ENCODE measurements at regions not wholly inside any gene's neighbourhood (a gene's known extent, or its start where the extent isn't known, plus 50 kb on each side); places are given as distances from the start of the nearest gene placed in this dataset.

DNA sequence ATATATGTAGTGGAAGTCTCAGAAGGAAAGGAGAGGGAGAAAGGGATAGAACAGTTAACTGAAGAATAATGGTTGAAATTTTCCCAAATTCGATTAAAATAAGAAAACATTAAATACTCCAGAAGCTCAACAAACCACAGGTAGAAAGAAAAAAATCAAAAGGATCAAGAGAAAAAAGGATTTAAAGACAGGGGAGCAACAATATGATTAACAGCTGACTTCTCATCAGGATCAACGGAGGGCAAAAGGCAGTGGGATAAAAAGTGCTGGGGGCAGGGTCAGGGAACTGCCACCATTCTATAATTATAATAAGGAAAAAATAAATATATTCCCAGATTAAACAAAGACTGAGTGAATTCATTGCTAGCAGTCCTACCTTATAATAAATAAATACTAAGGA, 55.3 kb downstream of the CDKN2C start:
- DNase-seq (ENCODE audit: extremely low spot score): no peak
- intact Hi-C loops (cut with DNase I): no loop called here
- WGBS: 68% methylated on average over 2 of the region's 2 CpGs
- Histone ChIP-seq H3K36me3 (no peaks in the 10 kb centered on the region), H3K9me3 (no peaks in the 10 kb centered on the region), H3K4me1 (no peaks in the 10 kb centered on the region), H3K27me3 (no peaks in the 10 kb centered on the region), H3K27ac (replicated peaks in 1 of 4) (no peak overlapping the region), H3K4me3 (no peak overlapping the region)
- no peak for TF ChIP-seq CTCF (IDR thresholded peaks at IDR 0.05)
- TF ChIP-seq POLR2A (IDR thresholded peaks at IDR 0.05; ENCODE audit: low read depth): no peak
- no peak for TF ChIP-seq EP300 (IDR thresholded peaks at IDR 0.05)
- no peak for TF ChIP-seq POLR2AphosphoS5 (IDR thresholded peaks at IDR 0.05)

- Histone ChIP-seq H3K4me3 (no peak overlapping the region), H3K27ac (replicated peaks in 1 of 4) (no peak overlapping the region), H3K4me1 (no peaks in the 10 kb centered on the region), H3K27me3 (no peaks in the 10 kb centered on the region), H3K9me3 (peaks cover 0 to under 1% (median 0%) of the 10 kb centered on the region in 4 donors), H3K36me3 (no peaks in the 10 kb centered on the region)
- TF ChIP-seq POLR2A (IDR thresholded peaks at IDR 0.05; ENCODE audit: low read depth) (no peak), POLR2AphosphoS5 (IDR thresholded peaks at IDR 0.05) (no peak), CTCF (IDR thresholded peaks at IDR 0.05) (no peak), EP300 (IDR thresholded peaks at IDR 0.05) (no peak)
- intact Hi-C loops (cut with DNase I): no loop called here
- 93% methylated on average over 8 of the region's 8 CpGs for WGBS
- DNase-seq (ENCODE audit: extremely low spot score): no peak
Observed at GRCh38 chr1:51032936-51033335, 62.9 kb downstream of the CDKN2C start.

- H3K36me3 ChIP-seq: no peaks in the 10 kb centered on the region
- no peaks in the 10 kb centered on the region for H3K4me1 ChIP-seq
- WGBS: 71% methylated on average over 3 of the region's 3 CpGs
- DNase-seq (ENCODE audit: extremely low spot score): no peak
- no peaks in the 10 kb centered on the region for H3K27me3 ChIP-seq
- H3K9me3 ChIP-seq: peaks cover 0 to 8% (median 0%) of the 10 kb centered on the region in 4 donors
- TF ChIP-seq POLR2AphosphoS5 (IDR thresholded peaks at IDR 0.05) (no peak), POLR2A (IDR thresholded peaks at IDR 0.05; ENCODE audit: low read depth) (no peak), EP300 (IDR thresholded peaks at IDR 0.05) (no peak), CTCF (IDR thresholded peaks at IDR 0.05) (no peak)
- no peak overlapping the region for H3K27ac ChIP-seq (replicated peaks in 1 of 4)
- intact Hi-C loops (cut with DNase I): loop anchor here (5.0 kb wide), 1 partner anchor 272 kb away; no protein-coding TSS in a partner anchor
- no peak overlapping the region for H3K4me3 ChIP-seq
Observed at GRCh38 chr1:51044199-51044598, 57.8 kb upstream of the C1orf185 start.

- Histone ChIP-seq H3K36me3 (no peaks in the 10 kb centered on the region), H3K4me1 (no peaks in the 10 kb centered on the region), H3K27ac (replicated peaks in 1 of 4) (no peak overlapping the region), H3K4me3 (no peak overlapping the region), H3K9me3 (peaks cover 0 to 1% (median 0%) of the 10 kb centered on the region in 4 donors), H3K27me3 (no peaks in the 10 kb centered on the region)
- TF ChIP-seq CTCF (IDR thresholded peaks at IDR 0.05) (peak; percentile 31 to 47 (median 33)), EP300 (IDR thresholded peaks at IDR 0.05) (no peak)
- no peak for DNase-seq (ENCODE audit: extremely low spot score)
- 33% methylated on average over 4 of the region's 4 CpGs for WGBS
- intact Hi-C loops (cut with DNase I): loop anchor here (5.0 kb wide), 2 partner anchors 118 to 273 kb away; no protein-coding TSS in a partner anchor
Observed at GRCh38 chr1:51044834-51045233, 57.2 kb upstream of the C1orf185 start.

GRCh38 chr1:51048021-51048420, 54.0 kb upstream of the C1orf185 start:
- WGBS: 97% methylated on average over 1 of the region's 1 CpG
- no peaks in the 10 kb centered on the region for H3K36me3 ChIP-seq
- no peak for DNase-seq (ENCODE audit: extremely low spot score)
- H3K27me3 ChIP-seq: no peaks in the 10 kb centered on the region
- H3K4me1 ChIP-seq: no peaks in the 10 kb centered on the region
- intact Hi-C loops (cut with DNase I): loop anchor here (5.0 kb wide), 1 partner anchor 121 kb away; no protein-coding TSS in a partner anchor
- H3K4me3 ChIP-seq: no peak overlapping the region
- no peak for TF ChIP-seq POLR2AphosphoS5 (IDR thresholded peaks at IDR 0.05)
- no peak for TF ChIP-seq CTCF (IDR thresholded peaks at IDR 0.05)
- no peak for TF ChIP-seq EP300 (IDR thresholded peaks at IDR 0.05)
- no peak for TF ChIP-seq POLR2A (IDR thresholded peaks at IDR 0.05; ENCODE audit: low read depth)
- H3K27ac ChIP-seq (replicated peaks in 1 of 4): no peak overlapping the region
- peaks cover 0 to 17% (median 0%) of the 10 kb centered on the region in 4 donors for H3K9me3 ChIP-seq
